ENCODE measurements at regions not wholly inside any gene's neighbourhood (a gene's known extent, or its start where the extent isn't known, plus 50 kb on each side); places are given as distances from the start of the nearest gene placed in this dataset.
"Not testable (repeated sequence)": the region's sequence is repeated elsewhere in the genome, so short reads cannot be mapped to it uniquely, and the experiment has no call there.

GRCh38 chr9:80485420-80486250 is 913.9 kb downstream of the TLE4 start:
- TF ChIP-seq CTCF (IDR thresholded peaks at IDR 0.05; ENCODE audit: low read depth, low read length) = no peak
- no peaks in the 10 kb centered on the region for H3K36me3 ChIP-seq
- DNase-seq = no peak
- no peak overlapping the region for H3K27ac ChIP-seq
- H3K9me3 ChIP-seq (ENCODE audit: severe bottlenecking) = no peaks in the 10 kb centered on the region
- H3K4me3 ChIP-seq (ENCODE audit: low read depth, low read length) = no peak overlapping the region
- H3K27me3 ChIP-seq (ENCODE audit: insufficient read depth, low read depth, severe bottlenecking) = no peaks in the 10 kb centered on the region

GRCh38 chr9:80482251-80482650 is 910.5 kb downstream of the TLE4 start:
- not testable (repeated sequence) for H3K36me3 ChIP-seq

GRCh38 chr9:80467632-80468031 is 895.9 kb downstream of the TLE4 start:
- H3K27me3 ChIP-seq (ENCODE audit: insufficient read depth, low read depth, severe bottlenecking) = no peaks in the 10 kb centered on the region
- DNase-seq = no peak
- no peak overlapping the region for H3K4me3 ChIP-seq (ENCODE audit: low read depth, low read length)
- H3K36me3 ChIP-seq = no peaks in the 10 kb centered on the region
- no peak for TF ChIP-seq CTCF (IDR thresholded peaks at IDR 0.05; ENCODE audit: low read depth, low read length)
- H3K9me3 ChIP-seq (ENCODE audit: severe bottlenecking) = no peaks in the 10 kb centered on the region
- H3K27ac ChIP-seq = no peak overlapping the region

More at GRCh38 chr9:80482251-80482650, 910.5 kb downstream of the TLE4 start:
- not testable (repeated sequence) for H3K27ac ChIP-seq; H3K9me3 ChIP-seq (ENCODE audit: severe bottlenecking); H3K4me3 ChIP-seq (ENCODE audit: low read depth, low read length); DNase-seq; H3K27me3 ChIP-seq (ENCODE audit: insufficient read depth, low read depth, severe bottlenecking)

GRCh38 chr9:80465556-80465955 is 893.8 kb downstream of the TLE4 start:
- no peak for TF ChIP-seq CTCF (IDR thresholded peaks at IDR 0.05; ENCODE audit: low read depth, low read length)
- H3K27me3 ChIP-seq (ENCODE audit: insufficient read depth, low read depth, severe bottlenecking) = no peaks in the 10 kb centered on the region
- no peak for DNase-seq
- no peaks in the 10 kb centered on the region for H3K9me3 ChIP-seq (ENCODE audit: severe bottlenecking)
- no peak overlapping the region for H3K4me3 ChIP-seq (ENCODE audit: low read depth, low read length)
- H3K36me3 ChIP-seq = no peaks in the 10 kb centered on the region
- H3K27ac ChIP-seq = no peak overlapping the region

GRCh38 chr9:80449513-80449912 is 877.7 kb downstream of the TLE4 start:
- H3K36me3 ChIP-seq = no peaks in the 10 kb centered on the region
- no peak overlapping the region for H3K27ac ChIP-seq
- H3K27me3 ChIP-seq (ENCODE audit: insufficient read depth, low read depth, severe bottlenecking) = no peaks in the 10 kb centered on the region
- DNase-seq = no peak
- no peak for TF ChIP-seq CTCF (IDR thresholded peaks at IDR 0.05; ENCODE audit: low read depth, low read length)
- H3K4me3 ChIP-seq (ENCODE audit: low read depth, low read length) = no peak overlapping the region
- no peaks in the 10 kb centered on the region for H3K9me3 ChIP-seq (ENCODE audit: severe bottlenecking)

GRCh38 chr9:80448996-80449395 is 877.2 kb downstream of the TLE4 start:
- H3K27ac ChIP-seq = no peak overlapping the region
- no peaks in the 10 kb centered on the region for H3K27me3 ChIP-seq (ENCODE audit: insufficient read depth, low read depth, severe bottlenecking)
- DNase-seq = no peak
- TF ChIP-seq CTCF (IDR thresholded peaks at IDR 0.05; ENCODE audit: low read depth, low read length) = no peak
- no peak overlapping the region for H3K4me3 ChIP-seq (ENCODE audit: low read depth, low read length)
- no peaks in the 10 kb centered on the region for H3K36me3 ChIP-seq
- H3K9me3 ChIP-seq (ENCODE audit: severe bottlenecking) = no peaks in the 10 kb centered on the region

Data from WERI-Rb-1 (cell line).